ENCODE measurements at regions not wholly inside any gene's neighbourhood (a gene's known extent, or its start where the extent isn't known, plus 50 kb on each side); places are given as distances from the start of the nearest gene placed in this dataset.

- Histone ChIP-seq H3K9ac (ENCODE audit: low read length) (no peak overlapping the region), H3K36me3 (ENCODE audit: low read length) (no peaks in the 10 kb centered on the region), H3K9me2 (replicated peaks; ENCODE audit: insufficient read depth, low read length) (no peaks in the 10 kb centered on the region), H3K27me3 (ENCODE audit: low read length) (no peaks in the 10 kb centered on the region), H4K20me1 (ENCODE audit: low read depth, low read length) (no peaks in the 10 kb centered on the region), H3K79me2 (ENCODE audit: insufficient read depth, low read length) (no peaks in the 10 kb centered on the region), H3K9me3 (ENCODE audit: insufficient read depth, low read length) (no peaks in the 10 kb centered on the region), H3K4me3 (ENCODE audit: insufficient read depth, low read length, poor library complexity, severe bottlenecking) (no peak overlapping the region), H3F3A (ENCODE audit: insufficient read depth) (no peaks in the 10 kb centered on the region), H2AFZ (ENCODE audit: low read depth, low read length, severe bottlenecking) (no peak overlapping the region), H3K27ac (ENCODE audit: low read depth, low read length) (no peak overlapping the region), H3K4me2 (ENCODE audit: low read depth, low read length, poor library complexity, severe bottlenecking) (no peak overlapping the region)
- TF ChIP-seq, protein P1, sequence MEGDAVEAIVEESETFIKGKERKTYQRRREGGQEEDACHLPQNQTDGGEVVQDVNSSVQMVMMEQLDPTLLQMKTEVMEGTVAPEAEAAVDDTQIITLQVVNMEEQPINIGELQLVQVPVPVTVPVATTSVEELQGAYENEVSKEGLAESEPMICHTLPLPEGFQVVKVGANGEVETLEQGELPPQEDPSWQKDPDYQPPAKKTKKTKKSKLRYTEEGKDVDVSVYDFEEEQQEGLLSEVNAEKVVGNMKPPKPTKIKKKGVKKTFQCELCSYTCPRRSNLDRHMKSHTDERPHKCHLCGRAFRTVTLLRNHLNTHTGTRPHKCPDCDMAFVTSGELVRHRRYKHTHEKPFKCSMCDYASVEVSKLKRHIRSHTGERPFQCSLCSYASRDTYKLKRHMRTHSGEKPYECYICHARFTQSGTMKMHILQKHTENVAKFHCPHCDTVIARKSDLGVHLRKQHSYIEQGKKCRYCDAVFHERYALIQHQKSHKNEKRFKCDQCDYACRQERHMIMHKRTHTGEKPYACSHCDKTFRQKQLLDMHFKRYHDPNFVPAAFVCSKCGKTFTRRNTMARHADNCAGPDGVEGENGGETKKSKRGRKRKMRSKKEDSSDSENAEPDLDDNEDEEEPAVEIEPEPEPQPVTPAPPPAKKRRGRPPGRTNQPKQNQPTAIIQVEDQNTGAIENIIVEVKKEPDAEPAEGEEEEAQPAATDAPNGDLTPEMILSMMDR (IDR thresholded peaks at IDR 0.05; ENCODE audit: insufficient read depth, low read length, poor library complexity, severe bottlenecking) = no peak
- TF ChIP-seq EZH2phosphoT487 (conservative IDR thresholded peaks at IDR 0.05; ENCODE audit: low read length) = no peak
These were observed 101.4 kb upstream of the UMPS start for GRCh38 chr3:124628863-124629262.

DNA sequence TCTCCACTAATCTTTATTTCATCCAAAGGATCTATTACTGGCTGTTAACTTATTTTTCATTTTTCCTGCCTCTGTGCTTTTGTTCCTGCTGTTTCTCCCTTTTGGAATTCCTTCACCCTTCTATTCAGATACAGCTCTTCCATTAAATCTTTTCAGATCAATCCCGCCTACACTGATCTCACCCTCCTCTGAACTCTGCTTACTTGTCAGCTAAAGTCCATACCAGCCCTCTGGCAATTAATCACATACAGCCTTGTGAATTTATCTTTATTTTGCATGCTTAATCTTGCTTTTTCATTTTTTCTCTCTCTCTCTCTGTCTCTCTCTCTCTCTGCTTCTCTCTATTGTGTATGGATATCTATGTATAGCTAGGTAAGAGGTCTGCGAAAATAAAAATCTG lies 100.8 kb upstream of the UMPS start:
- H3K27ac ChIP-seq (ENCODE audit: low read depth, low read length) = no peak overlapping the region
- no peaks in the 10 kb centered on the region for H4K20me1 ChIP-seq (ENCODE audit: low read depth, low read length)
- no peaks in the 10 kb centered on the region for H3K9me3 ChIP-seq (ENCODE audit: insufficient read depth, low read length)
- H3K4me2 ChIP-seq (ENCODE audit: low read depth, low read length, poor library complexity, severe bottlenecking) = no peak overlapping the region
- no peaks in the 10 kb centered on the region for H3K36me3 ChIP-seq (ENCODE audit: low read length)
- H3K27me3 ChIP-seq (ENCODE audit: low read length) = no peaks in the 10 kb centered on the region
- no peaks in the 10 kb centered on the region for H3F3A ChIP-seq (ENCODE audit: insufficient read depth)
- H3K4me3 ChIP-seq (ENCODE audit: insufficient read depth, low read length, poor library complexity, severe bottlenecking) = no peak overlapping the region
- TF ChIP-seq, protein P1 (IDR thresholded peaks at IDR 0.05; ENCODE audit: insufficient read depth, low read length, poor library complexity, severe bottlenecking) = no peak
- TF ChIP-seq EZH2phosphoT487 (conservative IDR thresholded peaks at IDR 0.05; ENCODE audit: low read length) = no peak
- no peaks in the 10 kb centered on the region for H3K9me2 ChIP-seq (replicated peaks; ENCODE audit: insufficient read depth, low read length)
- H2AFZ ChIP-seq (ENCODE audit: low read depth, low read length, severe bottlenecking) = no peak overlapping the region
- H3K9ac ChIP-seq (ENCODE audit: low read length) = no peak overlapping the region
- no peaks in the 10 kb centered on the region for H3K79me2 ChIP-seq (ENCODE audit: insufficient read depth, low read length)

GRCh38 chr3:124630960-124631359 lies 99.3 kb upstream of the UMPS start:
- Histone ChIP-seq H3F3A (ENCODE audit: insufficient read depth) (no peaks in the 10 kb centered on the region), H3K4me2 (ENCODE audit: low read depth, low read length, poor library complexity, severe bottlenecking) (no peak overlapping the region), H2AFZ (ENCODE audit: low read depth, low read length, severe bottlenecking) (no peak overlapping the region), H3K4me3 (ENCODE audit: insufficient read depth, low read length, poor library complexity, severe bottlenecking) (no peak overlapping the region), H3K27me3 (ENCODE audit: low read length) (no peaks in the 10 kb centered on the region), H4K20me1 (ENCODE audit: low read depth, low read length) (no peaks in the 10 kb centered on the region), H3K9ac (ENCODE audit: low read length) (no peak overlapping the region), H3K27ac (ENCODE audit: low read depth, low read length) (no peak overlapping the region), H3K9me3 (ENCODE audit: insufficient read depth, low read length) (no peaks in the 10 kb centered on the region), H3K79me2 (ENCODE audit: insufficient read depth, low read length) (no peaks in the 10 kb centered on the region), H3K9me2 (replicated peaks; ENCODE audit: insufficient read depth, low read length) (no peaks in the 10 kb centered on the region), H3K36me3 (ENCODE audit: low read length) (no peaks in the 10 kb centered on the region)
- TF ChIP-seq EZH2phosphoT487 (conservative IDR thresholded peaks at IDR 0.05; ENCODE audit: low read length) = no peak
- TF ChIP-seq, protein P1 (IDR thresholded peaks at IDR 0.05; ENCODE audit: insufficient read depth, low read length, poor library complexity, severe bottlenecking) = no peak

Measured in SU-DHL-6 (cell line).